OCI-LY1 (cell line): ENCODE measurements at regions not wholly inside any gene's neighbourhood (a gene's known extent, or its start where the extent isn't known, plus 50 kb on each side); places are given as distances from the start of the nearest gene placed in this dataset.

Source experiments
- EZH2 ChIP-seq: fragments of 200-600 bp; sonication (generic), shearing (Covaris generic); IDR thresholded peaks from 2 replicates; pipeline ENCODE4 v1.8.0; 2017; ENCODE audit warnings: borderline replicate concordance, mixed run types, mild to moderate bottlenecking, antibody characterized with exemption, low read length, moderate library complexity, mixed read lengths
- TF ChIP-seq, protein P1 (sequence below): fragments of 200-600 bp; sonication (generic), shearing (Covaris generic); IDR thresholded peaks from 2 replicates; pipeline ENCODE4 v1.5.1; 2017; ENCODE audit warnings: mild to moderate bottlenecking, antibody characterized with exemption, low read length, moderate library complexity, mixed read lengths

DNA sequence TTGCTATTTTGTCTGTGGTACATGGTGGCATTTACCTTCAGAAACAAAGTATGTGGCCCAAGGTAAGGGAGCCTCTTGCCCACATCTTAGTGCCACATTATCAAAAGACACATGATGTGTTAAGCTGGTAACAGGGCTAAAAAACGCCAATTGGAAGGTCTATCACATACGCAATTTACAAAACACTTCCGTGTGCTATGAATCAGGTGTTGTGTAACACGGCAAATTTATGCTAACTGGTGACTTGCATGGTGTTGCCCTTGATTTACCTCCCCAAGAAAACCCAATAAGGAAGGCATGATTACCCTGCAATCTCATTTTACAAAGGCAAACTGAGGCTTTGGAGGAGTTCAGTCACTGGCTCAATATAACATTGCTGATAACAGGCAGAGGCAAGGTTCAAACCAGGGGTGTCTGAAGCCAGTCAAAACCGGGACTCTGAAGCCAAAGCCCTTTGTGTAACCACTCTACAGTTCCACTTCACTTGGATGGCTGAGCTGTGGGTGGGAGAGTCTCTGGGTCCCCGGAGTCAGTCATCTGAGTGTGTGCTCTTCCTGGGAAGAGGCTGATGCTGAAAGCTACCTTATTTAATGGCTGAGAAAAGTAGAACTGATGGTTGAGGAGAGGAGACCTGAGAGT, 103.9 kb upstream of the BCL6 start:
- TF ChIP-seq, protein P1, sequence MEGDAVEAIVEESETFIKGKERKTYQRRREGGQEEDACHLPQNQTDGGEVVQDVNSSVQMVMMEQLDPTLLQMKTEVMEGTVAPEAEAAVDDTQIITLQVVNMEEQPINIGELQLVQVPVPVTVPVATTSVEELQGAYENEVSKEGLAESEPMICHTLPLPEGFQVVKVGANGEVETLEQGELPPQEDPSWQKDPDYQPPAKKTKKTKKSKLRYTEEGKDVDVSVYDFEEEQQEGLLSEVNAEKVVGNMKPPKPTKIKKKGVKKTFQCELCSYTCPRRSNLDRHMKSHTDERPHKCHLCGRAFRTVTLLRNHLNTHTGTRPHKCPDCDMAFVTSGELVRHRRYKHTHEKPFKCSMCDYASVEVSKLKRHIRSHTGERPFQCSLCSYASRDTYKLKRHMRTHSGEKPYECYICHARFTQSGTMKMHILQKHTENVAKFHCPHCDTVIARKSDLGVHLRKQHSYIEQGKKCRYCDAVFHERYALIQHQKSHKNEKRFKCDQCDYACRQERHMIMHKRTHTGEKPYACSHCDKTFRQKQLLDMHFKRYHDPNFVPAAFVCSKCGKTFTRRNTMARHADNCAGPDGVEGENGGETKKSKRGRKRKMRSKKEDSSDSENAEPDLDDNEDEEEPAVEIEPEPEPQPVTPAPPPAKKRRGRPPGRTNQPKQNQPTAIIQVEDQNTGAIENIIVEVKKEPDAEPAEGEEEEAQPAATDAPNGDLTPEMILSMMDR: no peak
- no peak for TF ChIP-seq EZH2
